SK-N-SH (cell line): ENCODE measurements at regions not wholly inside any gene's neighbourhood (a gene's known extent, or its start where the extent isn't known, plus 50 kb on each side); places are given as distances from the start of the nearest gene placed in this dataset.

Experiments
- CTCF ChIA-PET: fragments of 300-600, 350-600 bp; formaldehyde crosslinking; extraction: SDS; loops from one replicate; lab custom pipeline; 2021; lab: Yijun Ruan, JAX
- POLR2A ChIA-PET: fragments of 350-600 bp; sonication (Branson Sonifier 250); formaldehyde crosslinking; extraction: SDS; loops from one replicate; lab custom pipeline; 2020; ENCODE audit warnings: antibody characterized with exemption, inconsistent platforms; lab: Yijun Ruan, JAX
- DNase-seq: peaks from one replicate; pipeline ENCODE4 v3.0.0; 2012
- H2AFZ ChIP-seq: fragments of 200-600 bp; sonication (generic); 2 replicates; pipeline ENCODE4 v1.8.1; 2016; ENCODE audit warnings: antibody characterized with exemption, mild to moderate bottlenecking, low read depth
- H3F3A ChIP-seq: fragments of 200-600 bp; sonication (generic); replicated peaks from 2 replicates; pipeline ENCODE3; 2016; ENCODE audit warnings: antibody characterized with exemption, mild to moderate bottlenecking; ENCODE audit not compliant: insufficient read depth
- H3K27ac ChIP-seq, 2 experiments: fragments of 200-500 bp in 1 of 2; fragments of 200-600 bp in 1 of 2; sonication (Bioruptor generic) in 1 of 2; sonication (generic), shearing (Covaris generic) in 1 of 2; 2 replicates each; pipeline versions ENCODE4 v1.5.1 to v1.6.1; 2014 to 2016; ENCODE audit warnings: low read depth in 2 of 2, inconsistent platforms in 1 of 2, low read length in 1 of 2, mild to moderate bottlenecking in 1 of 2, mixed read lengths in 1 of 2
- H3K27me3 ChIP-seq: fragments of 200-600 bp; sonication (generic), shearing (Covaris generic); 2 replicates; pipeline ENCODE4 v1.6.1; 2016; ENCODE audit warnings: mixed run types; ENCODE audit not compliant: insufficient read depth
- H3K36me3 ChIP-seq, 2 experiments: fragments of 200-500 bp in 1 of 2; fragments of 200-600 bp in 1 of 2; sonication (Bioruptor generic) in 1 of 2; sonication (generic) in 1 of 2; replicated peaks in 1 of 2; 2 replicates each; pipeline versions ENCODE3 to v1.5.1; 2014 to 2016; ENCODE audit warnings: low read length in 1 of 2, mild to moderate bottlenecking in 1 of 2; ENCODE audit not compliant: insufficient read depth in 2 of 2, control insufficient read depth in 1 of 2
- H3K4me1 ChIP-seq, 2 experiments: fragments of 200-500 bp in 1 of 2; fragments of 200-600 bp in 1 of 2; sonication (Bioruptor generic) in 1 of 2; sonication (generic), shearing (Covaris generic) in 1 of 2; 2 replicates each; pipeline versions ENCODE4 v1.5.1 to v1.6.1; 2014 to 2016; ENCODE audit warnings: low read depth in 1 of 2, low read length in 1 of 2, mixed run types in 1 of 2; ENCODE audit not compliant: insufficient read depth in 2 of 2, control insufficient read depth in 1 of 2
- H3K4me2 ChIP-seq: fragments of 200-600 bp; sonication (generic), shearing (Covaris generic); 2 replicates; pipeline ENCODE4 v1.6.1; 2017; ENCODE audit warnings: mixed run types
- H3K4me3 ChIP-seq, 2 experiments: fragments of 200-500 bp in 1 of 2; fragments of 200-600 bp in 1 of 2; sonication (Bioruptor generic) in 1 of 2; sonication (generic), shearing (Covaris generic) in 1 of 2; 2 replicates each; pipeline versions ENCODE4 v1.5.1 to v1.8.1; 2014 to 2016; ENCODE audit warnings: low read depth in 2 of 2, inconsistent platforms in 1 of 2, low read length in 1 of 2, mild to moderate bottlenecking in 1 of 2, mixed read lengths in 1 of 2, moderate library complexity in 1 of 2
- H3K79me2 ChIP-seq: fragments of 200-600 bp; sonication (generic); 2 replicates; pipeline ENCODE4 v1.8.1; 2017; ENCODE audit warnings: mild to moderate bottlenecking; ENCODE audit not compliant: insufficient read depth
- H3K9ac ChIP-seq: fragments of 200-600 bp; sonication (generic); 2 replicates; pipeline ENCODE4 v1.6.1; 2017; ENCODE audit warnings: mixed run types
- H3K9me2 ChIP-seq: fragments of 200-600 bp; sonication (generic); 2 replicates; pipeline ENCODE4 v1.6.1; 2017; ENCODE audit warnings: mixed run types
- H3K9me3 ChIP-seq: fragments of 200-600 bp; sonication (generic); 2 replicates; pipeline ENCODE4 v1.6.1; 2017; ENCODE audit warnings: mixed run types, mild to moderate bottlenecking, moderate library complexity
- H4K20me1 ChIP-seq: fragments of 200-600 bp; sonication (generic); 2 replicates; pipeline ENCODE4 v1.6.1; 2017; ENCODE audit warnings: mild to moderate bottlenecking, mixed run types; ENCODE audit not compliant: insufficient read depth
- CHD2 ChIP-seq: fragments of 150-350 bp; IDR thresholded peaks from 2 replicates; pipeline ENCODE4 v1.6.1; 2018; ENCODE audit warnings: low read length; ENCODE audit not compliant: partially characterized antibody
- ELF1 ChIP-seq: IDR thresholded peaks from 2 replicates; pipeline ENCODE4 v1.4.0; 2012
- EP300 ChIP-seq, 2 experiments: IDR thresholded peaks; 2 replicates each; pipeline versions ENCODE4 v1.4.0 to v1.6.1; 2012; ENCODE audit warnings: borderline replicate concordance in 1 of 2, low read depth in 1 of 2, low read length in 1 of 2
- EZH2phosphoT487 ChIP-seq: fragments of 200-600 bp; sonication (generic); IDR thresholded peaks from 2 replicates; pipeline ENCODE4 v1.6.1; 2017; ENCODE audit warnings: low read depth, mixed run types, mild to moderate bottlenecking, antibody characterized with exemption, moderate library complexity, borderline replicate concordance
- FOSL2 ChIP-seq: IDR thresholded peaks from 2 replicates; pipeline ENCODE4 v1.4.0; 2012; ENCODE audit warnings: low read depth, mild to moderate bottlenecking, moderate library complexity, borderline replicate concordance
- FOXJ3 ChIP-seq: sonication (generic); formaldehyde crosslinking; IDR thresholded peaks from 2 replicates; pipeline ENCODE4 v1.5.1; 2020; ENCODE audit warnings: mild to moderate bottlenecking, missing genetic modification reagents
- FOXM1 ChIP-seq: IDR thresholded peaks from 2 replicates; pipeline ENCODE4 v1.4.0; 2012; ENCODE audit warnings: low read depth, mild to moderate bottlenecking
- JUND ChIP-seq: IDR thresholded peaks from 2 replicates; pipeline ENCODE4 v1.4.0; 2012
- MXI1 ChIP-seq: IDR thresholded peaks from 2 replicates; pipeline ENCODE4 v1.6.1; 2012; ENCODE audit warnings: mild to moderate bottlenecking, low read depth, low read length, improper control_type of control experiment
- NFIC ChIP-seq: IDR thresholded peaks from 2 replicates; pipeline ENCODE4 v1.4.0; 2012; ENCODE audit warnings: borderline replicate concordance
- POLR2AphosphoS5 ChIP-seq: IDR thresholded peaks from 2 replicates; pipeline ENCODE4 v1.6.1; 2012; ENCODE audit warnings: low read depth, low read length
- RAD21 ChIP-seq: IDR thresholded peaks from 2 replicates; pipeline ENCODE4 v1.6.1; 2012; ENCODE audit warnings: mild to moderate bottlenecking, low read length
- RCOR1 ChIP-seq: fragments of 150-350 bp; IDR thresholded peaks from 2 replicates; pipeline ENCODE4 v1.6.1; 2017; ENCODE audit warnings: antibody characterized with exemption, low read length
- RXRA ChIP-seq: IDR thresholded peaks from 2 replicates; pipeline ENCODE4 v1.4.0; 2012; ENCODE audit warnings: low read depth, mild to moderate bottlenecking, borderline replicate concordance
- SMC3 ChIP-seq: IDR thresholded peaks from 2 replicates; pipeline ENCODE4 v1.6.1; 2012; ENCODE audit warnings: low read depth, low read length, improper control_type of control experiment
- TCF12 ChIP-seq: IDR thresholded peaks from 2 replicates; pipeline ENCODE4 v1.4.0; 2012
- TEAD4 ChIP-seq: IDR thresholded peaks from 2 replicates; pipeline ENCODE4 v1.4.0; 2012; ENCODE audit warnings: mild to moderate bottlenecking, borderline replicate concordance; ENCODE audit not compliant: insufficient read depth
- YY1 ChIP-seq: IDR thresholded peaks from 2 replicates; pipeline ENCODE4 v1.4.0; 2012; ENCODE audit warnings: low read depth, mild to moderate bottlenecking
- ZBTB33 ChIP-seq: IDR thresholded peaks from 2 replicates; pipeline ENCODE4 v1.4.0; 2012; ENCODE audit warnings: low read depth, borderline replicate concordance
- WGBS: methylation state at CpG from one replicate; pipeline ENCODE4 v1.1.6; 2017; ENCODE audit warnings: low lambda C conversion rate; 5-methylcytosine and 5-hydroxymethylcytosine counted together
- TF ChIP-seq, protein P1 (sequence below): IDR thresholded peaks from 2 replicates; pipeline ENCODE4 v1.4.0; 2012; ENCODE audit warnings: low read depth, borderline replicate concordance
- TF ChIP-seq, protein P2 (sequence below): fragments of 200-600 bp; sonication (generic); IDR thresholded peaks from 2 replicates; pipeline ENCODE4 v1.6.1; 2017; ENCODE audit warnings: antibody characterized with exemption, mild to moderate bottlenecking, moderate library complexity

GRCh38 chr5:39657943-39658342 lies 233.2 kb upstream of the DAB2 start:
- 4% methylated on average over 1 of the region's 1 CpG for WGBS
- H3K4me1 ChIP-seq, result no peaks in the 10 kb centered on the region
- H3K9me3 ChIP-seq, result no peaks in the 10 kb centered on the region
- no peaks in the 10 kb centered on the region for H3K9me2 ChIP-seq
- no peaks in the 10 kb centered on the region for H3K36me3 ChIP-seq
- CTCF ChIA-PET, result no interaction called here
- H2AFZ ChIP-seq, result no peak overlapping the region
- no peaks in the 10 kb centered on the region for H3K27me3 ChIP-seq
- H3K27ac ChIP-seq, result no peak overlapping the region
- H3K9ac ChIP-seq, result no peak overlapping the region
- H3K4me3 ChIP-seq, result no peak overlapping the region
- no peak overlapping the region for H3K4me2 ChIP-seq
- H3K79me2 ChIP-seq, result no peaks in the 10 kb centered on the region
- DNase-seq, result no peak
- TF ChIP-seq TEAD4 (no peak), MXI1 (no peak), YY1 (no peak), CHD2 (no peak), RXRA (no peak), RCOR1 (no peak), EP300 (IDR thresholded peaks at IDR 0.05; ENCODE audit: borderline replicate concordance in 1 of 2, low read depth in 1 of 2, low read length in 1 of 2) (no peak), FOXM1 (no peak), SMC3 (no peak), JUND (no peak), ZBTB33 (no peak), RAD21 (no peak), EZH2phosphoT487 (no peak), ELF1 (no peak), TCF12 (no peak), FOSL2 (no peak), POLR2AphosphoS5 (no peak), NFIC (no peak)
- TF ChIP-seq, protein P1, sequence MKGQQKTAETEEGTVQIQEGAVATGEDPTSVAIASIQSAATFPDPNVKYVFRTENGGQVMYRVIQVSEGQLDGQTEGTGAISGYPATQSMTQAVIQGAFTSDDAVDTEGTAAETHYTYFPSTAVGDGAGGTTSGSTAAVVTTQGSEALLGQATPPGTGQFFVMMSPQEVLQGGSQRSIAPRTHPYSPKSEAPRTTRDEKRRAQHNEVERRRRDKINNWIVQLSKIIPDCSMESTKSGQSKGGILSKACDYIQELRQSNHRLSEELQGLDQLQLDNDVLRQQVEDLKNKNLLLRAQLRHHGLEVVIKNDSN, result no peak
- no peaks in the 10 kb centered on the region for H4K20me1 ChIP-seq
- POLR2A ChIA-PET, result no interaction called here
- no peaks in the 10 kb centered on the region for H3F3A ChIP-seq

GRCh38 chr5:39656600-39656999 lies 231.8 kb upstream of the DAB2 start:
- Histone ChIP-seq H3K4me1 (no peaks in the 10 kb centered on the region), H3K36me3 (no peaks in the 10 kb centered on the region), H3F3A (no peaks in the 10 kb centered on the region), H4K20me1 (no peaks in the 10 kb centered on the region), H3K4me2 (no peak overlapping the region), H3K9ac (no peak overlapping the region), H3K27me3 (no peaks in the 10 kb centered on the region), H3K9me3 (no peaks in the 10 kb centered on the region), H3K27ac (no peak overlapping the region), H3K9me2 (no peaks in the 10 kb centered on the region), H3K4me3 (no peak overlapping the region), H3K79me2 (no peaks in the 10 kb centered on the region)
- POLR2A ChIA-PET, result no interaction called here
- CTCF ChIA-PET, result no interaction called here
- TF ChIP-seq ELF1 (no peak), FOXJ3 (CRISPR knock-in tag) (no peak), RCOR1 (no peak)
- TF ChIP-seq, protein P2, sequence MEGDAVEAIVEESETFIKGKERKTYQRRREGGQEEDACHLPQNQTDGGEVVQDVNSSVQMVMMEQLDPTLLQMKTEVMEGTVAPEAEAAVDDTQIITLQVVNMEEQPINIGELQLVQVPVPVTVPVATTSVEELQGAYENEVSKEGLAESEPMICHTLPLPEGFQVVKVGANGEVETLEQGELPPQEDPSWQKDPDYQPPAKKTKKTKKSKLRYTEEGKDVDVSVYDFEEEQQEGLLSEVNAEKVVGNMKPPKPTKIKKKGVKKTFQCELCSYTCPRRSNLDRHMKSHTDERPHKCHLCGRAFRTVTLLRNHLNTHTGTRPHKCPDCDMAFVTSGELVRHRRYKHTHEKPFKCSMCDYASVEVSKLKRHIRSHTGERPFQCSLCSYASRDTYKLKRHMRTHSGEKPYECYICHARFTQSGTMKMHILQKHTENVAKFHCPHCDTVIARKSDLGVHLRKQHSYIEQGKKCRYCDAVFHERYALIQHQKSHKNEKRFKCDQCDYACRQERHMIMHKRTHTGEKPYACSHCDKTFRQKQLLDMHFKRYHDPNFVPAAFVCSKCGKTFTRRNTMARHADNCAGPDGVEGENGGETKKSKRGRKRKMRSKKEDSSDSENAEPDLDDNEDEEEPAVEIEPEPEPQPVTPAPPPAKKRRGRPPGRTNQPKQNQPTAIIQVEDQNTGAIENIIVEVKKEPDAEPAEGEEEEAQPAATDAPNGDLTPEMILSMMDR, result no peak
- TF ChIP-seq, all 33 proteins: peak for 0
- no peak for DNase-seq
- H2AFZ ChIP-seq, result no peak overlapping the region
